ENCODE measurements at regions not wholly inside any gene's neighbourhood (a gene's known extent, or its start where the extent isn't known, plus 50 kb on each side); places are given as distances from the start of the nearest gene placed in this dataset.

GRCh38 chr10:44282626-44283300 lies 102.1 kb downstream of the CXCL12 start:
- in situ Hi-C loops (cut with HindIII; ENCODE audit: low pct_unique_long_range_greater_than_20kb, low sequenced_read_pairs) (no loop called here), intact Hi-C loops (cut with micrococcal nuclease; ENCODE audit: unreplicated experiment) (no loop called here)
- ChIA-PET POLR2A (no interaction called here), CTCF (no interaction called here)
- Histone ChIP-seq H3K4me1 (ENCODE audit: control insufficient read depth, insufficient read depth, low read length) (no peaks in the 10 kb centered on the region), H3K36me3 (ENCODE audit: control insufficient read depth, insufficient read depth, low read length) (no peaks in the 10 kb centered on the region), H3K27ac (ENCODE audit: low read length) (no peak overlapping the region), H3K27me3 (ENCODE audit: control insufficient read depth, insufficient read depth, low read length) (peaks cover 3% of the 10 kb centered on the region; the same call in 1 of the 2 replicates), H3K9me3 (ENCODE audit: control insufficient read depth, insufficient read depth, low read depth, low read length) (no peaks in the 10 kb centered on the region), H3K4me3 (ENCODE audit: low read depth in 2 of 2, low read length in 2 of 2) (no peak overlapping the region)
- DNase-seq (ENCODE audit: low read depth, low spot score) (no peak), ATAC-seq (no peak)
- no TSS peak for BruUV-seq (replicated peaks)
- TF ChIP-seq TCF7L2 (IDR thresholded peaks at IDR 0.05; ENCODE audit: low read depth, low read length) (no peak), POLR2AphosphoS5 (IDR thresholded peaks at IDR 0.05; ENCODE audit: low read depth, low read length) (no peak), REST (IDR thresholded peaks at IDR 0.05; ENCODE audit: insufficient read depth in 1 of 2, low read depth in 2 of 2, low read length in 1 of 2) (no peak), SIN3A (IDR thresholded peaks at IDR 0.05; ENCODE audit: borderline replicate concordance, insufficient read depth, low read depth, low read length) (no peak), CTCF (IDR thresholded peaks at IDR 0.05) (no peak)

- Histone ChIP-seq H3K9me3 (ENCODE audit: control insufficient read depth, insufficient read depth, low read depth, low read length) (no peaks in the 10 kb centered on the region), H3K27me3 (ENCODE audit: control insufficient read depth, insufficient read depth, low read length) (0 out of 2 replicates have a peak, but pooled peaks cover 3% of the 10 kb centered on the region), H3K36me3 (ENCODE audit: control insufficient read depth, insufficient read depth, low read length) (no peaks in the 10 kb centered on the region), H3K4me1 (ENCODE audit: control insufficient read depth, insufficient read depth, low read length) (no peaks in the 10 kb centered on the region), H3K4me3 (ENCODE audit: low read depth in 2 of 2, low read length in 2 of 2) (no peak overlapping the region), H3K27ac (ENCODE audit: low read length) (no peak overlapping the region)
- no TSS peak for BruUV-seq (replicated peaks)
- ChIA-PET POLR2A (no interaction called here), CTCF (no interaction called here)
- in situ Hi-C loops (cut with HindIII; ENCODE audit: low pct_unique_long_range_greater_than_20kb, low sequenced_read_pairs): no loop called here
- intact Hi-C loops (cut with micrococcal nuclease; ENCODE audit: unreplicated experiment): no loop called here
- no peak for TF ChIP-seq REST (IDR thresholded peaks at IDR 0.05; ENCODE audit: insufficient read depth in 1 of 2, low read depth in 2 of 2, low read length in 1 of 2)
- no peak for TF ChIP-seq POLR2AphosphoS5 (IDR thresholded peaks at IDR 0.05; ENCODE audit: low read depth, low read length)
- no peak for TF ChIP-seq TCF7L2 (IDR thresholded peaks at IDR 0.05; ENCODE audit: low read depth, low read length)
- no peak for TF ChIP-seq SIN3A (IDR thresholded peaks at IDR 0.05; ENCODE audit: borderline replicate concordance, insufficient read depth, low read depth, low read length)
- TF ChIP-seq CTCF (IDR thresholded peaks at IDR 0.05): no peak
- DNase-seq (ENCODE audit: low read depth, low spot score) (no peak), ATAC-seq (no peak)
Observed at GRCh38 chr10:44281662-44282061, 103.2 kb downstream of the CXCL12 start.
